Skin epidermis (tissue), 12 donors: ENCODE measurements at regions not wholly inside any gene's neighbourhood (a gene's known extent, or its start where the extent isn't known, plus 50 kb on each side); places are given as distances from the start of the nearest gene placed in this dataset.
A peak's percentile ranks its signal among the peaks of the same experiment; 100 is the strongest.

Experiments used
- H3K27ac ChIP-seq, 21 experiments: fragments of 200-600 bp; sonication (generic) in 11 of 21; one replicate each; pipeline ENCODE4 v1.5.0; 2020; ENCODE audit warnings: mild to moderate bottlenecking in 3 of 21, inconsistent platforms in 2 of 21, moderate library complexity in 2 of 21
- H3K4me3 ChIP-seq, 7 experiments: fragments of 200-600 bp; sonication (generic) in 2 of 7; one replicate each; pipeline ENCODE4 v1.5.0; 2020; ENCODE audit warnings: inconsistent platforms in 2 of 7, mild to moderate bottlenecking in 2 of 7, moderate library complexity in 1 of 7

DNA sequence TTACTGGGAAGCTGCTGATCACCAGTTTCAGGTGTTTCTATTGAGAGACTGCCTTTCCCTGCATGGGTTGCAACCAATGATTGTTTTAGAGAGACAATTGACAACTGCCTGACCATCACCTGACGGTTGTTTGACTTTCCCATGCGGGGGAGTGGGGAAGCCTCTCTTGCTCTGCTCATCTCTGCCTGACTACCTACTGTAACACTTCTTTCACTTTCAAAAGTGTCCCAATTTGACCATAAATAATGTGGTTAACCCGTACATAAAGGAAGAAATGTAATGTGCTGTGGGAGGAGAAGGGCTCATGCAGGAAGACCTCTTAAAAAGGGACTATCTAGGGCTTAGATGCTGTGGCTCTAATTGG lies 122.1 kb upstream of the PHACTR1 start:
- no peak overlapping the region for H3K4me3 ChIP-seq
- peak overlapping the region in 1 of 21 experiments; percentile 9 for H3K27ac ChIP-seq

DNA sequence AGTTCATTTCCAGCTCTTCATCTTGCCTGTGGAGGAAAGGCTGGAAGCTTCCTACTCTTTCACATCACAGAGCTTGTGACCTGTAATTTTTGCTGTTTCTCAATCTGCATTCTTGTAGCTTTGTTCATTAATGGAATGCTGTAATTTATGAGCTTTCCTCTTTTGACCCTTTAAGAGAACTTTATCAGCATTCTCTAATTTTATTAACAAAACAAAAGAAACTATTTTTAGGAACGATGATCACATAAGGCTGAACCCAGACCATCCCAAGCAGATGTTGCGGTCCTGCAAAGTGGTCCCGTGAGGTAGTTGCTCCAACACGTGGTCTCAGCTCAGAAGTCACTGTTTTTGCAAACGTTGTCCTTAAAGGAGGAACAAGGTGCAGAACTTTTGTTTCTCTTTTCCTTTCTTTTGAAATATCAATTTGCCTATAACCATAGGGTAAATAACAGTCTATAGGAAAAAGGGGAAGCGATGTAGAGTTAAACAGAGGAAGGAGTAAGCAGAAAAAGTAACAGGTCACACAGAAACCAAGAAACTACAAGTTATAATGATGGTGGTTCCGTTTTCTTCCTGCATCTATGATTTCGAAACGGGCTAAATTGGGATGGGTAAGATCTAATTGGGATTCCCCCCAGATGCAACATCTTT lies 121.3 kb upstream of the PHACTR1 start:
- H3K27ac ChIP-seq: no peak overlapping the region
- no peak overlapping the region for H3K4me3 ChIP-seq

DNA sequence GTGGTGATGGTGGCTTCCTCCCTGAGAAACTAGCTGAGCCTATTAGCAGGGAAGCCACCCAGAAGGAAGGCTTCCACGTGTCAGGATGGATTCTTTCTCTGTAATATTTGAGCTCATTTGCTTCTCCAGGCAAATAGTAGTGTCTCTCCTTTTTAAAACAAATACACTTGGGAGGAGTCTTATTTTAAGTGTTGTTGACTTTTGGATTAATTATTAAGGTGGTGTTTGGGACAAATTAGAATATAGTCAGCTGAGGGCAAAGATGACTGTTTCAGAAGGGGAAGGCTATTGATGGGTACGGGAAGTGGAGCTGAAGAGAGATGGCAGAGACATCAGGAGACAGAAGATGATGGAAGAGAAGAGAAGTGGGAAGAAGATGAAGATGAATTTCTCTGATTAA lies 119.8 kb upstream of the PHACTR1 start:
- no peak overlapping the region for H3K27ac ChIP-seq
- H3K4me3 ChIP-seq: no peak overlapping the region

DNA sequence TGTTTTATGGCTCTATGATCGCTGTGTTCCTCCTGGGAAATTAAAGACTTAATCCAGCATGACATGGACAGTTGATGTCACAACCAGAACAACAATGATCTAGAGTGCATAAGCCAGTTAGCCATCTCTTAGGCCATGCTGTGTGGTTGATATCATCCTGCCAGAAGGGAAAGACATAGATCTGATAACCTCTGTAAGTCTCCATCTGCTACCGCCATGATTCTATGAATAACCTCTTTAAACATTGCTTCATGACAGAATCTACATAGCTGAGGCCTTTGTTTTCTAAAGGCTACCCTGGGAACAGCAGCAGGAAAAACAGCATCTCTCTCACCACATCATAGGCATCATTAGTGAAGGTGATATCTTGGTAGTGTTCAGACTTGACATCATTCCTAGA lies 117.6 kb upstream of the PHACTR1 start:
- no peak overlapping the region for H3K4me3 ChIP-seq
- no peak overlapping the region for H3K27ac ChIP-seq

DNA sequence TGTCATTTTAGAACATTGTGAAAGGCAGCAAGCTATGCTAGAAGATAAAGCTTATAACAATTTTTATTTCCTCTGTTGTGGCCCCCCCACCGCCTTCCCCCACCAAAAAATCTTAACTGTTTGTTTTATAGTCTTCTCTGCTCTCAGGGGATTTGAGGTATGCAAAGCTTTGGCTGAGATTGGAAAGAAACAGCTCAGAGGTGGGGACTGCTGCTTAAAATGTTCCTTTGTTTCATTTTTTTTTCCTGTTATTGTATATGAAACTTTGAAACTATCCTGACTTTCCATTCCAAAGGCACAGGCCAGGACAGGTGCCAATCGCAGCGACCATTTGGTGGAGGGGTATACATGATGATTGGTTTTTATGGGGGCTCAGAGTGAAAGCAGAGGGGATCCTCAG lies 114.7 kb upstream of the PHACTR1 start:
- Histone ChIP-seq H3K4me3 (no peak overlapping the region), H3K27ac (peak overlapping the region in 3 of 21 experiments; percentile 11 to 43 (median 38))

DNA sequence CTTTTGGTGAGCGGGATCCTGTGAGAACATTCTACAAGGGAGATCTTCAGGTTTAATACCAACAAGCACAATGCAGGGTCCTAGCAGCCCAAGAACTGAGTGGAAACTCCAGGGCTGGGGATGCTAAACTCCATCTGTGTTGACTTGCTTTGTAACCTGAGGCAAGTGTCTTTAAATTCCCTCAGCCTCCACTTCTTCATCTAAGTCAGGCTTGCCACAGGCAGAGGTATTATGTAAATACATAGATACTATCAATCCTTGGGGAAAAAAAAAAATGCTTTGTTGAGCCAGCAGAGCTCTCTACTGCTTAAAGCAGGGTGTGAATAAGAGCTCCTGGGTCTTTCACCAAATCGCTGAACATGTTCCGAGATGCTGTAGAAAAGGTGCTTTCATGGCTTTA lies 114.2 kb upstream of the PHACTR1 start:
- peak overlapping the region in 3 of 21 experiments; percentile 11 to 52 (median 43) for H3K27ac ChIP-seq
- H3K4me3 ChIP-seq: no peak overlapping the region

DNA sequence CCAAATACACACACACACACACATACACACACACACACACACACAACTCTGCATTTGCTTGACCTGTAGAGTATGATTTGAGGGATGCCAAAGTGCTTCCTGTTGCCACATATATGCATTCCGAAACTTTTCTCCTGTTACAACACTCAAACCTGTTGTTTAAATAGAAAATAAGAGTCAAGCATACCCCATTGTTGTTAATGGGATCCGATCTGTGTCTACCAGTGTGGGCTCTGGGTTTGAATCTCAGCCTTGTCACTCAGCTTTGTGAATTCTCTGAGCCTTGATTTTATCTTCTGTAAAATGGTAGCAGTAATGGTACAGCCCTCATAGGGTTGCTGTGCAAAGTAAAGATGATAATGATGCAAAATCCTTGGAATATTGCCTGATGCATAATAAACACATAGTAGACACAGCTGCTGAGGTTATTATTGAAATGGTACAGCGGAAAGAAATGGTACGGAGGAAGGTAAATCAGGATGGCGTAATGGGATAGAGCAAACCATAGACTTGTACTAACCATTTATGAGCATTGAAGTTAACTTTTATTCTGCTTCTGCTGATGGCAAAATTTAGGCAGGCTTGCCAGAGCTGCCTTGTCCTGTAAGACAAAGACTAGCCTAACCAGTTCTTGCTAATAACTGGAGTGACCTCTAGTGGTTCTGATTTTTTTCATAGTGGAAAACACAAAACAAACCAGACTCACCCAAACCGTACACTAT lies 113.5 kb upstream of the PHACTR1 start:
- Histone ChIP-seq H3K4me3 (no peak overlapping the region), H3K27ac (peak overlapping the region in 2 of 21 experiments; percentile 11 to 52)

DNA sequence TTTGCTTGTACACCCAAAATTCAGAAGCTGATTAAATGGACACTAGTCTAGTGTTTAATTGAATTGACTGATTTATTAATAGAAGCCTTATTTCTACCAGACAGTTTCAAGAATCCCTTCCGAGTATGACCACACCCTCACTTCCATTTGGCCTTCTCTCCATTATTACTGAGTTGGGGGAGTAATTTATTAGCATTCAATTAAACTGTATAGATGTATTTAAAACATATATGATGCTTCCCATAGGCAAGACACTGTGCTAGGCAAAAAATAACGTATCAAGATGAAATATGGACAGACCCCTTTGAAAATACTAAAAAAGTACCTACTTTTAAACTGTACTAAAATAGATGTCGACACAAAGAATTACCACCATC lies 112.9 kb upstream of the PHACTR1 start:
- H3K27ac ChIP-seq: no peak overlapping the region

DNA sequence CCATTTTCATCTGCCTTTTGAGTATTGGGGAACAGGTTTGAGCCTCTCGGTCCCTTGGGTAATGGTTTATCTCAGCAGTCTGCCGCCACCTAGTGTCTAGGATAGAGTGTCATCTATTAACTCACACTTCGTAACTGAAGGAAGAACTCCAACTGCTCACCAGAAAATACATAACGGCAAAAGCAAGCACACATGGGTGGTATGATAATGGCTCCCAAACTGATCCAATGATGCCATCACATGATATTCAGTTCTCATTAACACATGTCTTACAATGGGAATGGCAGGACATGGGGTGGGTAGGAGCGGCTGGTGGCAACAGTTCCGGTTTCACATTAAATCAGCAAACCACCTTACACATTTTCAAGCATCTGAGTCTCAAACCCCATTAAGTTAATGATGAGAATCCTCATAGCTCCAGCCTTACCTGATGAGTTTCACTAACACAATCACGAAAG lies 110.7 kb upstream of the PHACTR1 start:
- H3K4me3 ChIP-seq: no peak overlapping the region
- H3K27ac ChIP-seq: no peak overlapping the region

More for the DNA sequence above, 112.9 kb upstream of the PHACTR1 start:
- no peak overlapping the region for H3K4me3 ChIP-seq

DNA sequence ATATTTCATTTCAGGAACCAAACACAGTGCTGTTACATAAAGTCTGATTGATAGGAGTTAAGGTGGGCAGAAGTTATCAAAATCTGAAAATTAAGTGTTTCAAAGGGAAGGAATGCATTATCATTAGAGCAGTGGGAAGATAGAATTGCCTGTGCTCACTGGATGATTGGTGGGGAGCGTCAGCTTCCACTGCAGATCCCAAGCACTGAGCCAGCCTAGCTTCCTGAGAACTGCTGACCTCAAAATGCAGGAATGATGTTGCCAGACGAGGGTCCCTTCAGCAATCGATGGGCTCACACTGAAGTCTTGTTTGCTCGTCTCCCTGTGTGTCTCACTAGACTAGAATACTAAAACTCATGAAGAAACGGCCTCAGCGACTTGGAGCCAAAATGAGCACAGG lies 110.0 kb upstream of the PHACTR1 start:
- Histone ChIP-seq H3K27ac (no peak overlapping the region), H3K4me3 (no peak overlapping the region)

DNA sequence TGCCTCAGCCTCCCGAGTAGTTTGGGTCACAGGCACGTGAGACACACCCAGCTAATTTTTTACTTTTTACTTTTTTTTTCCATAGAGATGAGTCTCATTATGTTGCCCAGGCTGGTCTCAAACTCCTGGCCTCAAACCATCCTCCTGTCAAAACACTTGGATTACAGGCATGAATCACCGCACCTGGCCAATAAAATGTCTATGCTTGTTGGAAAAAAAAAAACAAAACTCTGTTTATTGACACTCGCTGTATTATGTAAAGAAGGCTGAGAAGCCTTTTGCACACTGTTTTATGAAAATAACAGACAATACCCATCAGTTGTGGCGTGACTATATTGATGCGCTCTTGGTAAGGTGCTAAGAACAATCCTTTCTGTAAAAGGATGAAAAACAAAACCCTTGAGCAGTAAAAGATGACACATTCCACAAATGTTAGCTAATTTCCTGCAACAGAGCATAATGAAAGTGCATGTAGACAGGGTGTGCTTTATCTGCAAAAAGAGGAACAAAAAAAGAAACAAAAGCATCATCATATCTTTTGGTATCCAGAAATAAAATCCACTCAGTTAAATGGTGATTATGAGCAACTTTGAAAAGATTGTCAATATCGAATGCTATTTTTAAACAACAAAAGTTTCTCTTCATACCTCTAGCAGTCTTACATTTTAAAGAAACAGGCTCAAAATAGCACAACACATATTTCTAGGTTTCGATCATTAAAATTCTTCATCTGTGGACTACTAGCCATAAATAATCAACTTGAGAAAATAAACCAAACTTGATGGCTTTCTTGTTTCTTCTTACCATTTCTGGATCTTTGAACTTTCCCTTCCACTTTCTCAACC lies 108.3 kb upstream of the PHACTR1 start:
- no peak overlapping the region for H3K27ac ChIP-seq
- no peak overlapping the region for H3K4me3 ChIP-seq

DNA sequence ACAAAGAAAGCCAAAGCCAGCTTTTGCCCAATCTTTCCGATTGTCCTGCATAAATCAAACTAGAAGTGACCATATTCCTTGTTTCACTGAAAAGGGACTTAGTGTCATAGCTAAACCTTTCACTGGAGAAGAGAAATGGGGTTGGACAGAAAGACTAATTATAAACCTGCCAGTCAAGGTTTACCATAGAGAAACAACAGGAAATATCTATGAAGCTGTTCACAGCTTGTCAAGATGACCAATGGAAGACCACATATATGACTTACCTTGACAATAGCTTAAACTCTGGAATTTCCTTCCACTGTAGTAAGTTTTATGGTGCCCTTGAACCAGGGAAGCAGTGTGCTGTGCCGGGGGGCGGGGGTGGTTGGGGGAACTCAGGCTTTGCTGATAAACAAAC lies 107.7 kb upstream of the PHACTR1 start:
- H3K27ac ChIP-seq: no peak overlapping the region
- no peak overlapping the region for H3K4me3 ChIP-seq

DNA sequence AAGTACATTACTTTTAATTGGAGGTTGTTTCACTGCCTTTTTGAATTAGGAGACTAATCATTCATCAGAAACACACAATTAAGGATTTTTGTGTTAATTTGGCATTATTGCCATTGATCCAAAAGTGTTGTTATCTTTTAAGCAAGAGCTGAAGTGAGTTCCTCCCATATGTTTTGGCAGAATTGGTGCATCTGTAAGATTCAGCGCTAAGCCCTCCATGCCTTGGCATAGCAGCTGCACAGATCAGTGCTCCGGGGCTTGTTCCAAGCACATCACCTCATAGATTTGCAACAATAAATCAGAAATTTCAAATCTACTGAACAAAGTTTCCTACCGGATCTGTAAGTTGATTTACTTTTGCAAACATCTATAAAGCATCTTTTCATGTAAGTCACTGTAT lies 106.8 kb upstream of the PHACTR1 start:
- H3K4me3 ChIP-seq: no peak overlapping the region

DNA sequence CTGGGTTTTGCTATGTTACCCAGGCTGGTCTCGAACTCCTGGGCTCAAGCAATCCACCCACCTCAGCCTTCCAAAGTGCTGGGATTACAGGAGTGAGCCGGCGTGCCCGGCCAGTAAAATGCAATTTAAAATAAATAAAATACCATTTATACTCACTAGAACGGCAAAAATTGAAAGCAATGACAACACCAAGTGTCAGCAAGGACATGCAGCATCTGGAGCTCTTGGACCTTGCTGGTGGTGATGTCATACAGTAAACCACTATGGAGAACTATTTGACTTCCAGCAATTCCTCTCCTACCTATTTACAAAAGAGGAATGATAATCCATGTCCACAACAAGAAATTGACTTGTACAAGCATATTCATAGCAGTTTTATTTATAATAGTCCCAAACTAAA lies 105.7 kb upstream of the PHACTR1 start:
- no peak overlapping the region for H3K4me3 ChIP-seq
- no peak overlapping the region for H3K27ac ChIP-seq

More for the DNA sequence above, 106.8 kb upstream of the PHACTR1 start:
- H3K27ac ChIP-seq: no peak overlapping the region

DNA sequence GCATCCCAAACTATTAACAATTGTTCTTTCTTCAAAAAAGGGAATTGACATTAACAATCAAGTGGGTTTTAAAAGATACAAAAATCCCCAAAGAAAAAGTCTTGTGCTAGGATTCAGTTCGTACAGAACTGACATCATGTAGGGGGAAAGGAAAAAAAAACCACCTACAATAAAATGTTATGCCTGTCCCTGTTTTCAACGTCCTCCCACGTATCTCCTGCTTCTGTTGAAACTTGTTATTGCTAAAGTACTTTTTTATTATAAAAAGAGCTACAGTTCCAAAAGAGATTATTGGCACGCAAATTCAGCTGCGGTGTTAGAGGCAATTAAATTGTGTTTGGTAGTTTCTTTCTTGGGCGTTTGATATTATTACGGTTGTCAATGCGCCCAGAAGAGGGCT lies 102.8 kb upstream of the PHACTR1 start:
- H3K27ac ChIP-seq: no peak overlapping the region
- no peak overlapping the region for H3K4me3 ChIP-seq

DNA sequence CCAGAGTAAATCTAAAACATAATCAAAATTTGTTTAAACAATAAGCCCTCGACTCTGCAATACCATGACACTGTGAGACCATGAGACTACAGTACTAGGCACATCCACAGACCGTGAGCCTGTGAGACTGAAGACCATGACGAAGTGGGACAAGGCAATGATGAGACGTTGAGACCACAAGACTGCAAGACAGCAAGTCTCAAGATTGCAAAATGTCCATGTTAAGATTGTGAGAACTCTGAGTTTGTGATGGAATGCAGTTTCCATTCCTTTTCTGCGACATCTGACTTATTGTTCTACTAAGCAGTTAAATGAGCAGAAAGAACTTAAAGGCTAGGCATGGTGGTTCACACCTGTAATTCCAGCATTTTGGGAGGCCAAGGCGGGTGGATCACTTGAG lies 102.1 kb upstream of the PHACTR1 start:
- no peak overlapping the region for H3K4me3 ChIP-seq
- H3K27ac ChIP-seq: no peak overlapping the region

DNA sequence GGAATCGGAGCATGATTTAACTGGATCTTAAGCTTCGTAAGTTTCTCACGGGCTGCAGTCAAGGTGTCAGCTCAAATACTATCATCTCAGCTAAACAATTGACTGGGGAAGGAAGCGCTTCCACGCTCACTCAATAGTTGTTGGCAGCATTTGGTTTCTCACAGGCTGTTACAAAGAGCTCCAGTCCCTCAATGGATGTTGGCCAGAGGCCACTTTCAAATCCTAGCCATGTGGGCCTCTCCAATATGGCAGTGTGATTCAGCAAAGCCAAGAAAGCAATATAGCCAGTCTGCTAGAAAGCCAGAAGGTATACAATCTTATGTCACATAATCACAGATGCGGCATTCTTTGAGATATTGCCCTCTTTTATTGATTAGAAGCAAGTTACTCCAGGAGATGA lies 98.3 kb upstream of the PHACTR1 start:
- Histone ChIP-seq H3K27ac (no peak overlapping the region), H3K4me3 (no peak overlapping the region)

DNA sequence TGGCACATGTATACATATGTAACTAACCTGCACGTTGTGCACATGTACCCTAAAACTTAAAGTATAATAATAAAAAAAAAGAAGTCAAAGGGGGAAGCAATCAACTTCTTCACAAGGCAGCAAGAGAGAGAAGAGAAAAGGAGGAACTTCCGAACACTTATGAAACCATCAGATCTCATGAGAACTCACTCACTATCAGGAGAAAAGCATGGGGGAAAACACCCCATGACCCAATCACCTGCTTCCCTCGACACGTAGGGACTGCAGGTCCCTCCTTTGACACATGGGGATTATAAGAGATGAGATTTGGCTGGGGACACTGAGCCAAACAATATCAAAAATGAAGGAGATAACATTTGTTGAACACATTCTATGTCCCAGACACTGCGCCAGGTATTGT lies 94.8 kb upstream of the PHACTR1 start:
- no peak overlapping the region for H3K4me3 ChIP-seq
- no peak overlapping the region for H3K27ac ChIP-seq

DNA sequence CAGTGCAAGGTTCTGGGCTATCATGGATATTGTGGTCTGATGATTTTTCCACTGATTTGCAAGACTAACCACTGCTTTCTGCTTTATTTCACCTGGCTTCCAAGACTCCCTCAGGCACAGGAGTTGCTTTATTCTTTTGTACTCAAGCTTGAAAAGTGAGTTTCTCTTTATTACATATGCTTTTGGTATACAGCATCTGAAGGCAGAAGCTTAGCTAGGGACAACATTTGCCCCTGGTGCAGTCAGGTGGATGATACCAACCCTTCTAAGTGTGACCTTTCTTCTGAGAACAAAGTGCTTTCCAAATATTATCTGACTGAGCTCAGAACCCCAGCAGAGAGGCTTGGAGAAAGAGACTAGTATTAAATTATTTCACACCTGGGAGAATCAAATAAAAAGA lies 94.0 kb upstream of the PHACTR1 start:
- H3K4me3 ChIP-seq: no peak overlapping the region
- H3K27ac ChIP-seq: no peak overlapping the region

DNA sequence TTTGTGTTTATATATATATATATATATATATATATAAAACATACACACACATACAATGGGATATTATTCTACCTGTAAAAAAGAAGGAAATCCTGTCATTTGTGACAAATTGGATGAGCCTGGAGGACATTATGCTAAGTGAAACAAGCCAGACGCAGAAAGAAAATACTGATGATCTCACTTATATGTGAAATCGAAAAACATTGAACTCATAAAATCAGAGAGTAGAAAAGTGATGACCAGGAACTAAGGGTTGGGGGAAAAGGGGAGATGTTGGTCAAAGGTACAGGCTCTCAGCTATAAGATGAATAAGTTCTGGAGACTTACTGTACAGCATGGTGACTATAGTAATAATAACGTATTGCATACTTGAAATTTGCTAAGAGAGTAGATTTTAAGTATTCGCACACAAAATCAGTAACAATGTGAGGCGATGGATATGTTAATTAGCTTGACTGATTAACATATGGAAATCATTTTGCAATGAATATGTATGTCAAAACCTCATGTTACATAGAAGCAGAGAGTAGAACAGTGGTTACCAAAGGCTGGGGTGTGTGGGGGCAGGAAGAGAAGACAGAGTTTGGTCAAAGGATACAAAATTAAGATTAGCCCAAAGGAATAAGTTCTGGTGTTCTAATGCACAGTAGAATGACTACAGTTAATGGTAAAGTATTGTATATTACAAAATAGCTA lies 92.3 kb upstream of the PHACTR1 start:
- no peak overlapping the region for H3K27ac ChIP-seq
- H3K4me3 ChIP-seq: no peak overlapping the region
